IPS DF 19.7 (cell line): ENCODE measurements at regions not wholly inside any gene's neighbourhood (a gene's known extent, or its start where the extent isn't known, plus 50 kb on each side); places are given as distances from the start of the nearest gene placed in this dataset.

Experiments
- DNase-seq: peaks from one replicate; pipeline ENCODE4 v3.0.0-alpha.2; 2013; ENCODE audit warnings: low read depth, low spot score

DNA sequence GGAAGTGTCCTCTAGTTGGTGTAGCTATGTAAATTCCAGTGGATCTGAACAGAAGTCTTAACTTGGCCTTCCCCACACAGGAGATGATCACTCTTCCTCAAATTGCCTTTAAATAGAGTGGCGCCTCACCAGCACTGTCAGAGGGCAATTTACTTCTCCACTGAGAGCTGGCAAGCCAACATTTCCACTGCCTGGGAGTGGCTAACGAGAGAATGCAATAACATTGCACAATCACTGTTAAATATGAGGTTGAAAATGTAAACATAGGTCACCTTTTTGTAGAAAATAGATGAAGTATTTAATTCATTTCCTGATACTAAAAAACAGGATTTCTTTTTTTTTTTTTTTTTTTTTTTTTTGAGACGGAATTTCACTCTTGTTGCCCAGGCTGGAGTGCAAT lies 55.4 kb upstream of the UBL3 start:
- DNase-seq: no peak

GRCh38 chr13:29903996-29904395 lies 53.6 kb upstream of the UBL3 start:
- no peak for DNase-seq

DNA sequence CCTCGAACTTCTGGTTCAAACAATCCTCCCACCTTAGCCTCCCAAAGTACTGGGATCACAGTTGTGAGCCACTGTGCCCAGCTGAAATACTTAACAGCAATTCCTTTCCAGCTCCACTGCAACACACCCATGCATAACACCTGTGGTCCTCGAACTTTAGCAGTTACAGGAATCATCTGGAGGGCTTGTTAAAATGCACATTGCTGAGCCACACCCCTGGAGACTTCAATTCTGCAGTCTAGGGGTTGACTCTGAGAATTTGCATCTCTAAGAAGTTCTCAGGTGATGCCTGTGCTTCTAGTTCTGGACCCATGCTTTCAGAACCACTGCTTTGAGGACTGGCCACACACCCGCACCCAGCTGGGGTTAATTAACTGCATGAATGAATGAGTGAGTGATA lies 53.1 kb upstream of the UBL3 start:
- no peak for DNase-seq

- no peak for DNase-seq
These were observed 52.4 kb upstream of the UBL3 start for GRCh38 chr13:29902632-29903305.

- DNase-seq: no peak
These were observed 51.6 kb upstream of the UBL3 start for GRCh38 chr13:29901710-29902631.
